ENCODE measurements at regions not wholly inside any gene's neighbourhood (a gene's known extent, or its start where the extent isn't known, plus 50 kb on each side); places are given as distances from the start of the nearest gene placed in this dataset.
"Not testable (repeated sequence)": the region's sequence is repeated elsewhere in the genome, so short reads cannot be mapped to it uniquely, and the experiment has no call there.

DNA sequence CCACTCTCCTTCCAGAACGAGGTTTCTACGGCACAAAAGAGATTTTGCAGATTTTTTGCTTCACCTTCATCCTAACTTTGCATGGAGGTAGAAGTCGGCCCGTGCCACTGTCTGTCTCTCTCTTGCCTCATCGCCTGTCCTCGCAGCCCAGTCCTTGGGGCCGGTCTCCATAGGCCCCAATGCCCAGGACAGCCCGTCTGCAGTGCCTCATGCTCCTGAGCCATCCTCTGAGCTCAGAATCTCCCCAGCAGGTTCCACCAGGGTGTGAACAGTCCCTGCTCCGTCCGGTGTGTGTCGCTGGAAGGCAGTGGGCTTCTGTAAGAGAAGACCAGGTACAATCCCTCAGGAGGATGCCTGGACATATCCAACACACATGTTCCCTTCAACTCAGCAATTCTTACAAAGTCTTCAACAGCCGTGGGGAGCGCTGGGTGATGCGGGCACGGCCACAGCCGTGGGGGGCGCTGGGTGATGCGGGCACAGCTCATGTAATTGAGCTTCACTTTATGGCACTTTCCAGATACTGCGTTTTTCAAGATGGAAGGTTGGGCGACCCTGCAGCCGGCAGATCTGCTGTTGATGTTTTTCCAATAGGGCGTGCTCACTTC lies 231.9 kb downstream of the DLL1 start:
- DNase-seq (ENCODE audit: low spot score): no peak

- no peak for DNase-seq (ENCODE audit: low spot score)
Measured at GRCh38 chr6:170057961-170058877, 232.7 kb downstream of the DLL1 start.

DNA sequence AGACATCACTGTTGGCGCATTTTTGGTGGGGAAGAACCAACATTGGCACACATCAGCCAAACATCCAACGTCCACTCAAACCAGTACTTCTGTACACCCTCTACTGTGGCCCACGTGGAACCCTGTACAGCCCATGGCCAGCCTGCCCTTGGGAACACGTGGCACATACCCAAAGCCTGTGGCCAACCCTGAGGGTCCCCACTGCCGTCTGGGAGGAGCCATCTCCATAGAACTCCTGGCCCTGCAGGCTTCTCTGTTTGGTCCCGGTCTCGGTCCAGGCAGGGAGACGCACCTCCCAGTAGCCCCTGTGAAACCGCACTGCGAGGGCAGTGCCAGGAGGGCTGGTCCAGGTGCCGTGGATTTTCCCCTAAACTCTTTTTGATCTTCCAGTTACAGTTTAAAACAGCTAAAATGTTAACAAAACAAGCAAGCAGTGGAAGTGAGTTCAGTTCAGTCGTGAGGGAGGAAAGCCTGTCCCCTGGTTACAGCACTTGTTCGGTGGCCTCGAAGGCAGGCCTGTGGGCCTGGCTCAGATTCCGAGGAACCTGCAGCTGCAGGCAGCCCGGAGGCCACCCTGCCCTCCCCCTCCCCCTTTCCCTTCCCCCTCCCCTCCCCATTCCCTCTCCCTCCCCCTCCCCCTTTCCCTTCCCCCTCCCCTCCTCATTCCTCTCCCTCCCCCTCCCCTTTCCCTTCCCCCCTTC lies 233.7 kb downstream of the DLL1 start:
- no peak for DNase-seq (ENCODE audit: low spot score)

DNA sequence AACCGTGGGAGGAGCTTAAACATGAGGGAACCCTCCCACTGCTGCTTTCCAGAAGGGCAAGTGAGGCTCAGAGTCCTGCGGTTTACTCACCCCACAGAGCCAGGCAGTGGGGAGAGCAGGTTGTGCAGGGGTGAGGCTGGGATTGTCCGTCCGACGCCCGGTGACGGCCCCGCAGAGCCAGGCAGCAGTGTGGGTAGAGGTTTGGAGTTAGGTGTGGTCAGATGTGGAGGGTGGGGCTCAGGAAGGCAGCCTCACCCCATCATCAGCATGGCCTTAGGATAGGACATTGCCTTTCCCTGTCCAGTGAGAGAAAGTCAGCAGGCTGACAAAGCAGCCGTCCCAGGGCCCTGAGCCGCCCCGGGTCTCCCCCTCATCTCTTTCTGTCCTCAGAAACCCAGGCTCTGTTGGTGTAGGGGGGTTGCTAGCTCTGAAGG lies 234.6 kb downstream of the DLL1 start:
- no peak for DNase-seq (ENCODE audit: low spot score)

DNA sequence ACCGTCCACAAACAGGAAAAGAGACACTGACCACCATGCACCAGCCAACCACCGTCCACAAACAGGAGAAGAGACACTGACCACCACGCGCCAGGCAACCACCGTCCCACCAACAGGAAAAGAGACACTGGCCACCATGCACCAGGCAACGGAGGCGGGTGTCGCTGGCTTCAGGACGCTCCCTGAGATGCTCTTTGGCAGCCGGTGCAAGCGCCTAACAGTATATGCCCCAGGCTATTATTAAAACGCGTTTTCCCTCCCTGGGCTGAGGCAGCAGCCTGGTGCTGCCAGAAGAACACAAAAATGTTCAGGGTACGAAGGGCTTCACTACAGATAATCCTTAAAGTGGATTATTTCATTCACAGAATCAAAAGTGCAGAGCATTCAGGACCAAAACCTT lies 235.1 kb downstream of the DLL1 start:
- DNase-seq (ENCODE audit: low spot score): not testable (repeated sequence)

DNA sequence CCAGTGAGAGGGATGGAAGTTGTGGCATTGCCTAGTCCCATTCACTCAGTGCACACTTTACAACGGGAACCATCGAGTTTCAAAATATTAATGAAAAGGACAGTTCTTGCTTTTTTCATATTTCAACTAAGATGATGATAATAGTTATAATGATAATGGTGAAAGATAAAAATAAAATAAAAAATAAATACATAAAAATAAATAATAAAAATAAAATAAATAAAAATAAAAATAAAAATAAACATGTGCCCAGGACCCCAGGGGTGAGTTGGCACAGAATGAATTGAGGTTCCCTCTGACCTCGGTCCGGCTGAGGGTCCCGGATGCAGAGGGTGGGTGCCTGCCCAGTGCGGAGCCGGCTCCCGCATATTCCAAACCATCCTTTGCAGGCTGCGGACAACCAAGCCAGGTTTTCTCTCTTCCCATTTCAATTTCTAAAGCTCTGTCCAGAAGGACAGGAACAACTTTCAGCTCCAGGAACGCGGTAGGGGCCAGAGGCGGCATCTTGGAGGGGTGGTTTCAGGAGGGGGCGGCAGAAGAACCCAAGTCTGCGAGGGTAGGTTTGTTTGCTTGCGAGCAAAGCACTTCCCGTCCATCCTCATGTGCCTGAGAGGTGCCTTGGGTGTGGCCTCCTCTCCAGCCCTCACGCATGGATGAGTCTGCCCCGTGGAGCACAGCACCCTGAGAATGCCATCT lies 236.8 kb downstream of the DLL1 start:
- DNase-seq (ENCODE audit: low spot score): no peak

DNA sequence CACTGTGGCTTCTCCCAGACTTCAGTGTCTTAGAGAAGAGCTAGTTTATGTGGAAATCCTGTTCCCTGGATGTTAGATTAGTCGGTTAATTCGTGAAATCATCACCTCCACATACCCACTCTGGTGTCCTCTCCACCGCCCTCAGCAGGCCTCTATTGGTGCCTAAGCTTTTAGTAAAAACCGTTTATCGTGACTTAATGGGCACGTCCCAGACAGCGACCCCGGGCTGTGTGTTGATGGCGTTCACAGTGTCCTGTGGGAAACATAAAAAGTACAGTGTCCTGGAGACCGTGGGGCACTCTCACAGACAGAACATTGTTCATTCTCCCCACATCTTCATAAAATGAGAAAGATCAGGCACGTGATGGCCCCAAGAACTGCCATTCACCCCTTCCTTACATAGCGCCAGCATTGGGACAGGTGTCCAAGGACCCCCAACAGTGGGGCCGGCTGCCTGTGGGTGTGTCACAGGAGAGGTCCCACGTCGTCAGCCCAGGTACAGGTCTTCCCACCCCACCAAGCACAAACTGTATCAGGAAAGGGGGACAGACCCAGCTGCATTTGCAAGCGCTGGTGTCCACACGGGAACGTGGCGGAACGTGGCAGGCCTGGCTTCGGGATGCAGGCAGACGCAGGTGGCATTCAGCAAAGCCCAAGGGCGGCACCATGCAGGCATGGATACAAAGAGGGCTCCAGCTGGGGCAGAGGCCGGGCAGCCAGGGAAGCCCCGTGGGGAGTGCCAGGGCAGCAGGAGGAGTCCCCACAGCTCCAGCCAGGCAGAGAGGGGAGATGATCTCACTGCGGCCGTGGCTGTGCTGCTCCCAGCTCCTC lies 237.7 kb downstream of the DLL1 start:
- no peak for DNase-seq (ENCODE audit: low spot score)

- no peak for DNase-seq (ENCODE audit: low spot score)
Measured at GRCh38 chr6:170051229-170052172, 239.4 kb downstream of the DLL1 start.

DNA sequence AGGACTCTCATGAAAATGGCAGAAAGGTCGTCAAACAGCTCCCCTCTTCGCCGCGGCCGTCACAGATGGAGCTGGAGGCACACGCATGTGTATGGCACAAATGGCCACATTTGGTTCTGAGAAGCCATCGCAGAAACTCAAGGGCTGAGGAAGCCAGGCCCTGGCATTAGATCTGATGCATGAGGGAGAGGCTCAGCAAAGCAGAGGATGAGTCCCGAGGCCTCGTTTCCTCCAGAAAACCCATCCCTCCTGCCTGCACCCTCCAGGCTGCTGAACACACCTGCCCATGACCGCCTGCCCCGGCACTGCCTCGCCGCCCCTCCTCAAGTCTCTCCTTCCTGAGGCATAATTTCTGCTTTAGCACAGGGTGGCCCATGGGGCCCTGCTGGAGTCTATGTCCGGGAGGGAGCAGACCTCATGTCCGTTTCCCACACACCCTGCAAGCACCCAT lies 240.3 kb downstream of the DLL1 start:
- no peak for DNase-seq (ENCODE audit: low spot score)

DNA sequence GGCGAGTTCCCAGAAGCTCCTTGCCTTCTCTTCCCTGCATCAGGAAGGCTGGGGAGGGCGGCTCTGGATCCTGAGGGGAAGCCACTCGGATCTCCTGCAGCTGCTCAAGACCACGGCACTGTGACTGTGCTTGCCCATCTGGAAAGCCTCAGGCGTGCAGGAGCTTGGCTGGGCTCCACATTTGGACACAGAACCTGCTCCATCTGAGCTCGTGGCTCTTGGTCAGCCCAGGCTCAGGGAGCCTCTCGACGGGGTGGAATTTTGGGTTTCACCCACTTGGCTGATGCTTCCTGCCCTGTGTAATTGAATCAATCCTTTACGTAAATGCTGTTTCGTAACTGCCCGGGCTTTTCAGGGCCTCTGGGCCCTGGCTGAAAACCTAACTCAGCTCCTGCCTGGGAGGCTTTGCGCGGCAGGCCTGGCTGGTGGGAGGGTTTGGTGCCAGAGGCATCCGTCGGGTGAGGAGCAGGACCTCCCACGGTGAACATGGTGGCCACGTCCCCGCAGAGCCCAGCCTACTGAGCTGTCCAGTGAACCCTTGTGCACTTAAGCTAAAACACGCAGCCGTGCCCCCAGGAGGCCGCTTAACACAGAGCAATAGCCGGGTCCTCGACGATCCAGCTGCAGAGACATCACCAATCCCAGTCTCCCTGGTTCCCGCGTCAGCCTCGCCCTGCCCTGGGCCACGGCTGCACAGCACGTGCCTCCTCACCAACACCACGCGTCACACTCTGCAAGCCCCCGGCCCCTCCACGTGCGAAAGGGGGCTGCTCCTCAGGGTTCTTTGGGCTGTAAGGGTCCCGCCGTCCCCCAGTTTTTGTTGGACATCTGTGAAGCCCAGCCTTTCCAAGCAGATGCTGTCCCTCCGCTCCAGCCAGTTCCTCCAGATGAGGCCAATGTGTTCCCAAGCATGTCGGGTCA lies 241.0 kb downstream of the DLL1 start:
- DNase-seq (ENCODE audit: low spot score): no peak

- peak; percentile 6 for DNase-seq (ENCODE audit: low spot score)
Measured at GRCh38 chr6:170048615-170049256, 242.1 kb downstream of the DLL1 start.

DNA sequence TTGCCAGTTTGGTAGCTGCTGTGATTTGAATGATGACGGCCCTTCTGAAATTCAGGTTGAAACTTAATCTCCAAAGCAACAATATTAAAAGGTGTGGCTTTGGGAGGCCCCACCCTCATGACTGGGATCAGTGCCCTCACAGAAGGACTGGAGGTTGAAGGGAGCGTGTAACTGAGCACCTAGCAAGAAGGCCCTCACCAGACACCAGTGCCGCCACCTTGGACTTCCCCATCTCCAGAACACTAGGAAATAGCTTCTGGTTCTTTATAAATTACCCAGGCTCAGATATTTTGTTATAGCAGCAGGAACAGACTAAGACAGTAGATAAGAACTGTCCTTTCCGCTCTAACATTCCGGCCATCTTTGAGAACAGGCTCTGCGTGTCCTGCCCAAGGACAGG lies 243.1 kb downstream of the DLL1 start:
- DNase-seq (ENCODE audit: low spot score): no peak

DNA sequence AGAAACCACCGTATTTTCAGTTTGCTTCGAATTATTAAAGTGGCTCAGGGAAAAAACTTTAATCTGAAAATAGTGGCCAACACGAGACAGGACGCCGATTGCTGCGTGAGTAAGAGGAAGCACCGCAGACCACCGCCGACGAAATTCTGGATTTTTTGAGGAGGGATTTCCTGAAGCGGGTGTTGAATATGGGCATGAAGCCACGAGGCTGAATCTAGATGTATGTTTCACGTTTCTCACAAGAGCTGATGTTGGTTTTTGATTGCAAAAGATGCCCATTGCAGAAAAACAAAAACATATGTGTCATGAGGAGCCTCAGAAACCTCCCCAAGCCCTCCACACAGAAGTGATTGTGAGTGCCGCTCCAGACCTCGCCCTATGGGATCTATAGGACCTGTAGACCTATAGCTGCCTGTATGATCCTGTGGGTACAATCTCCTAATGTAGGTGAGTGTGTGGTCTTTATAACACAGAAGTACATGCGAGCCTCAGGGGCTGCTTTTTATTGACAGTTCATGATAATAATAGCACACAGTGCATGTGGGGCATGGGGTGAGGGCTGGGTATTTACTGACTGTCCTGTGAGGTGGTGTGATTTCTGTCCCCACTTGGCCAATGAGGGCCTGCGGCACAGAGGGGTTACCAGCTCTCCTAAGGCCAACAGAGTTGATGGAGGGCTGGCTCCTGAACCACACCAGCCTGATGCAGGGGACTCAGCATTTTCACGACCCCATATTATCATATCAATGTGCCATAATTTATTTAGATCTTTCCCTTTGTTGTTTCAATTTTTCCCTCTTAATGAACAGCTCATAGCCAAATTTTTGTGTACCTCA lies 243.9 kb downstream of the DLL1 start:
- DNase-seq (ENCODE audit: low spot score): no peak

- no peak for DNase-seq (ENCODE audit: low spot score)
Measured at GRCh38 chr6:170045981-170046667, 244.8 kb downstream of the DLL1 start.

GRCh38 chr6:170045563-170045960 lies 245.3 kb downstream of the DLL1 start:
- no peak for DNase-seq (ENCODE audit: low spot score)

DNA sequence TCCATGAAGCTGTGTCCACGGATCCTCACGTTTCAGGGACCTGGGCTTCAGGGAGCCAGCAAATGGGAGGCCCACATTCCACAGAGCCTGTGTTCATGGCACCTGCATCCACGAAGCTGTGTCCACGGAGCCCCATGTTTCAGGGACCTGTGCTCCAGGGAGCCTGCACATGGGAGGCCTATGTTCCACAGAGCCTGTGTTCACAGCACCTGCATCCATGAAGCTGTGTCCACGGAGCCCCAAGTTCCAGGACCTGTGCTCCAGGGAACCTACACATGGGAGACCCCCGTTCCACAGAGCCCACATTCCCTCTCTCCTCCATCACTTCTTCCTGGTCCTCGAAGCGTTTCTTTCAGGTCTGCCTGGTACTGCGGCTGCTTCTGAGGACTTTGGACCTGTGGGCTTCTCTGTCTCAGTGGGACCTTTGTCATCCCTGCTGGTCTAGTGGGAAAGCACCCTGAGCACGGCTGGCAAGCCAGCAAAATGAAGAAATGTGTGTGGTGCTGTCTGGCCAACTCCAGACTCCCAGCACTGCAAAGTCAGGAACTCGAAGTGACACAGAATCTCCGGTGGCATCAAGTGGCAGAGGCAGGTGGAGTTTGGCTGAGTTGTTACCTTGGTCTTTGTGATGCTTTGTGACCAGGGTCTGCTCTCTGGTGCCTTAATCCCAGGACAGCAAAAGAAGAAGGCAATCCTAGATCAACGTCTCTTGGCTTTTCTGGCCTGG lies 245.9 kb downstream of the DLL1 start:
- no peak for DNase-seq (ENCODE audit: low spot score)

Measured in CD4-positive, alpha-beta T cell treated with Interleukin-15 for 4 hours (primary cell).